ENCODE measurements at regions not wholly inside any gene's neighbourhood (a gene's known extent, or its start where the extent isn't known, plus 50 kb on each side); places are given as distances from the start of the nearest gene placed in this dataset.
"Not testable (repeated sequence)": the region's sequence is repeated elsewhere in the genome, so short reads cannot be mapped to it uniquely, and the experiment has no call there.

DNA sequence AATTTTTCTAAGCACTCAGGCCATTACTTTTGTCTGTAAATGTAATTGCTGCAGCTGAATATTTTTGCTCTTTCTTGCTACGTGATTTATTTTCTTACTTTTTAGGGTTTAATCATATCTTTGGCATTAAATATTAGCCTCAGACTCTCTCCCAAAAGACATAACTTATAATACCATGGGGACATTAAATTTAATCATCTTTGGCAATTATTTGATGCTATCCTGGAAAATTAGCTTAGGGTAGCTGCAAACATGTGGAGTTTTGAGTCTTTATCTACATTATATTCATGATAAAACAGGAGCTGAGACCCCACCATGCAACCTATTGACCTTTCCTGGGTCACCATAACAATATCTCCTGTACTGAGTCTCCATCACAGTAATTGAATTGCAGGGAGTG is 59.1 kb upstream of the EDAR start:
- DNase-seq (ENCODE audit: low spot score) = no peak

DNA sequence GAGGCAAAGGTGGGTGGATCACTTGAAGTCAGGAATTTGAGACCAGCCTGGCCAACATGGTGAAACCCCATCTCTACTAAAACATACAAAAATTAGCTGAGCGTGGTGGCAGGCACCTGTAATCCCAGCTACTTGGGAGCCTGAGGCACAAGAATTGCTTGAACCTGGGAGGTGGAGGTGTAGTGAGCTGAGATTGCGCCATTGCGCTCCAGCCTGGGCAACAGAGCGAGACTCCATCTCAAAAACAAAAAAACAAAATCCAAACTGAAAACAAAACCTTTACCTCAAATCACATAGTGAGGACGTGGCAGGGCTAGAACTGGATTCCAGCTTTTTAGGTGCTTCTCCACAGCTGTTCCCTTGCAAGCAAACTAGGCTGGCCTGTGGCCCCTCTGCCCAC is 58.5 kb upstream of the EDAR start:
- not testable (repeated sequence) for DNase-seq (ENCODE audit: low spot score)

DNA sequence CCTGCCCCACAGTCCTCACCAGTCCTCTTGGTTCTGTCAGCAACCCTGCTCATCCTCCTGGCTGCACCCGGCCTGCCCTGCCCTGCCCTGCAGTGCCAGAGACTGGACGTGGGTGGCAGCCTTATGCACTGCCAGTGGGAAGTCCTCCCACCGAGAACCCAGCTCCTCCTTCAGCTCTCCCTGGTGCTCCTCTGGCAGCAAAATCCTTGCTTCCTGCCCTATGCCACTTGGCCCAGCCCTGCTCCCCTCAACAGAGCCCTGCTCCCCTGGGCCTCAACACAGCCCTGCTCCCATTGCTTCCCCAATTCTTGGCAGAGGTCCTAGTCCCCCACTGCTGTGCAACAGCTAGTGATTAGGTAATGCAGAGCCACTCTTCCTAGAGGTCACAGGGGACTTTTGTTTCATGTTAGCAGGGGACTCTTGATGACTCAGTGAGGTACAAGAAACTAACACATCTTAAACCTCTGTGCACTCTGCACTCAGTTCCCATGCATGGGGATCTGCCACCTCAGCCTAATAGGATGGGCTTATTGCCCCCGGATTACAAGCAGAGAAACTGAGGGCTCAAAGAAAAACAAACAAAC is 58.0 kb upstream of the EDAR start:
- no peak for DNase-seq (ENCODE audit: low spot score)

DNA sequence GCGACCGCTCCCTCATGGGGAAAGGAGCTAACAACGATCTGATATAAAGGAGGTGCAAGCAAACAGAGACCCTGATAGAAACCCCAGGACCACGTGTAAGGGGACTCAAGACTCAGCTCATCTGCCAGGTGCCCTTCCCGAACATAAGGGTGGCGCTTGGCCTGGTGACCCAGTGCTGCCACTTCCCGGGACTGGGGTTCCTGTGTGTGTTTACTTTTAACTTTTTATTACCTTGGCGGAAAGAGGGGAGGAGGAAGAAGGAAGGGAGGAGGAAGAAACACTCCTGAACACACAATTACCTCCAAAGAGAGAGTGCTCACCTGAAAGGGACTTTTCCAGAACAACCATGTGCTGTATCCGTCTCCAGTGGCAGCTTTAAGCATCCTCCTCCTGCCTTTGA is 56.5 kb upstream of the EDAR start:
- DNase-seq (ENCODE audit: low spot score) = no peak

DNA sequence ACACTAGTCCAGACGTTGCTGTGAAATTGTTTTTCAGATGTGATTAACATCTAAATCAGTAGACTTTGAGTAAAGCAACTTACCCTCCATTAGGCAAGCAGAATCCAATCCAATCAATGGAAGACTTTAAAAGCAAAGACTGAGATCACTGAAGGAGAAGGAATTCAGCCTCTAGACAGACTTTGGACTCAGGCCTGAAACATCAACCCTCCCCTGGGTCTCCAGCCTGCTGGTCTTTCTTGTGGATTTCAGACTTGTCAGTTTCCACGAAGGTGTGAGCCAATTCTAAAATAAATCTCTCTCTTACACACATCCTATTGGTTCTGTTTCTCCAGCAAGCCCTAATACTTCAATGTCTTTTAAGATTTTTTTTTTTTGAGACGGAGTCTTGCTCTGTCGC is 50.0 kb upstream of the EDAR start:
- DNase-seq (ENCODE audit: low spot score) = no peak
